GM12878 (cell line): ENCODE measurements at regions not wholly inside any gene's neighbourhood (a gene's known extent, or its start where the extent isn't known, plus 50 kb on each side); places are given as distances from the start of the nearest gene placed in this dataset.

Experiments
- ATAC-seq: fragments of 200-7000 bp; cut with Tn5 transposase; 3 replicates; pipeline ENCODE4 v1.9.1; 2020; ENCODE audit warnings: mild to moderate bottlenecking, moderate library complexity
- BruUV-seq: library from RNA; stranded (reverse); fragments of 400-500 nt; replicated peaks from 2 replicates; lab custom pipeline; 2021; lab: Mats Ljungman, UMichigan
- CTCF ChIA-PET: fragments of 300-600 bp; sonication (Branson Sonifier 250); formaldehyde crosslinking; extraction: SDS; loops from one replicate; lab custom pipeline; 2021; ENCODE audit warnings: inconsistent platforms; lab: Yijun Ruan, JAX
- POLR2A ChIA-PET: fragments of 350-600 bp; formaldehyde crosslinking; extraction: SDS; loops from one replicate; lab custom pipeline; 2021; ENCODE audit warnings: inconsistent platforms; lab: Charles Lee
- RAD21 ChIA-PET: fragments of 300-600 bp; sonication (Branson Sonifier 250); formaldehyde crosslinking; loops from one replicate; lab custom pipeline; 2023; ENCODE audit warnings: antibody characterized with exemption; ENCODE audit not compliant: unreplicated experiment; lab: Charles Lee
- SMC1A ChIA-PET: fragments of 300-600 bp; sonication (Branson Sonifier 250); formaldehyde crosslinking; loops from one replicate; lab custom pipeline; 2023; ENCODE audit not compliant: unreplicated experiment, uncharacterized antibody; lab: Charles Lee
- DNase-seq: peaks from one replicate; pipeline ENCODE4 v3.0.0-alpha.2; 2011; ENCODE audit warnings: low read depth, low spot score
- FAIRE-seq: peaks from 3 replicates; lab custom pipeline; 2011; peaks lifted over from hg19 to GRCh38; lab: Jason Lieb, UNC
- H2AFZ ChIP-seq: 2 replicates; pipeline ENCODE4 v1.6.0; 2011; ENCODE audit warnings: low read depth, low read length, control low read depth; ENCODE audit not compliant: control insufficient read depth
- H3K27ac ChIP-seq: 2 replicates; pipeline ENCODE4 v1.5.1; 2011; ENCODE audit warnings: control low read depth; ENCODE audit not compliant: control insufficient read depth, insufficient read depth
- H3K27me3 ChIP-seq, 2 experiments: replicated peaks in 1 of 2; 2 replicates each; pipeline versions ENCODE4 v1.6.0 to v1.6.1; 2011; ENCODE audit warnings: low read length in 1 of 2; ENCODE audit not compliant: control insufficient read depth in 2 of 2, insufficient read depth in 2 of 2
- H3K36me3 ChIP-seq, 2 experiments: 2 replicates each; pipeline ENCODE4 v1.5.1; 2011; ENCODE audit warnings: low read length in 1 of 2; ENCODE audit not compliant: control insufficient read depth in 2 of 2, insufficient read depth in 2 of 2
- H3K4me1 ChIP-seq: 2 replicates; pipeline ENCODE4 v1.6.1; 2011; ENCODE audit warnings: mild to moderate bottlenecking, low read length, moderate library complexity, mixed read lengths; ENCODE audit not compliant: control insufficient read depth, insufficient read depth
- H3K4me2 ChIP-seq: 2 replicates; pipeline ENCODE4 v1.6.0; 2011; ENCODE audit warnings: control low read depth; ENCODE audit not compliant: control insufficient read depth, insufficient read depth
- H3K4me3 ChIP-seq: fragments of 200-600 bp; sonication (generic); 2 replicates; pipeline ENCODE4 v1.5.1; 2016
- H3K79me2 ChIP-seq: 2 replicates; pipeline ENCODE4 v1.6.0; 2011; ENCODE audit warnings: low read length; ENCODE audit not compliant: control insufficient read depth, insufficient read depth
- H3K9ac ChIP-seq: 2 replicates; pipeline ENCODE4 v1.8.0; 2011; ENCODE audit warnings: low read length, control low read depth, mixed read lengths; ENCODE audit not compliant: control insufficient read depth, insufficient read depth
- H3K9me3 ChIP-seq: replicated peaks from 3 replicates; pipeline ENCODE4 v1.5.1; 2011; ENCODE audit warnings: mild to moderate bottlenecking, low read length; ENCODE audit not compliant: control insufficient read depth, insufficient read depth
- H4K20me1 ChIP-seq: 2 replicates; pipeline ENCODE4 v1.6.0; 2011; ENCODE audit not compliant: control insufficient read depth, insufficient read depth
- IKZF1 ChIP-seq: fragments of 450-650 bp; conservative IDR thresholded peaks from 2 replicates; pipeline ENCODE4 v1.6.1; 2017; ENCODE audit warnings: antibody characterized with exemption, mild to moderate bottlenecking
- JUND ChIP-seq: IDR thresholded peaks from 2 replicates; pipeline ENCODE4 v1.6.1; 2012; ENCODE audit warnings: low read depth, mild to moderate bottlenecking, low read length, improper control_type of control experiment, moderate library complexity
- WGBS: methylation state at CpG from one replicate; pipeline ENCODE4 v1.1.6; 2016; ENCODE audit warnings: low lambda C conversion rate; ENCODE audit not compliant: insufficient replicate concordance, insufficient coverage; ENCODE audit errors: missing lambda C conversion rate; 5-methylcytosine and 5-hydroxymethylcytosine counted together
- in situ Hi-C: fragments of 300-500 bp; cut with MboI; formaldehyde crosslinking; loops from 9 replicates; pipeline ENCODE4 v1.14.3; 2018; ENCODE audit warnings: mixed read lengths
- intact Hi-C: fragments of 100-400 bp; cut with micrococcal nuclease; formaldehyde crosslinking; loops from one replicate; pipeline ENCODE4 v1.14.2; 2022; ENCODE audit not compliant: unreplicated experiment
- TF ChIP-seq, protein P1 (sequence below): fragments of 450-650 bp; formaldehyde crosslinking; IDR thresholded peaks from 2 replicates; pipeline ENCODE4 v1.5.0; 2022; ENCODE audit warnings: mild to moderate bottlenecking, missing genetic modification characterization
- TF ChIP-seq, protein P2 (sequence below): IDR thresholded peaks from 2 replicates; pipeline ENCODE4 v1.6.1; 2011; ENCODE audit warnings: borderline replicate concordance, low read depth, mild to moderate bottlenecking, moderate library complexity, low read length; ENCODE audit not compliant: insufficient read depth, poor library complexity, severe bottlenecking

DNA sequence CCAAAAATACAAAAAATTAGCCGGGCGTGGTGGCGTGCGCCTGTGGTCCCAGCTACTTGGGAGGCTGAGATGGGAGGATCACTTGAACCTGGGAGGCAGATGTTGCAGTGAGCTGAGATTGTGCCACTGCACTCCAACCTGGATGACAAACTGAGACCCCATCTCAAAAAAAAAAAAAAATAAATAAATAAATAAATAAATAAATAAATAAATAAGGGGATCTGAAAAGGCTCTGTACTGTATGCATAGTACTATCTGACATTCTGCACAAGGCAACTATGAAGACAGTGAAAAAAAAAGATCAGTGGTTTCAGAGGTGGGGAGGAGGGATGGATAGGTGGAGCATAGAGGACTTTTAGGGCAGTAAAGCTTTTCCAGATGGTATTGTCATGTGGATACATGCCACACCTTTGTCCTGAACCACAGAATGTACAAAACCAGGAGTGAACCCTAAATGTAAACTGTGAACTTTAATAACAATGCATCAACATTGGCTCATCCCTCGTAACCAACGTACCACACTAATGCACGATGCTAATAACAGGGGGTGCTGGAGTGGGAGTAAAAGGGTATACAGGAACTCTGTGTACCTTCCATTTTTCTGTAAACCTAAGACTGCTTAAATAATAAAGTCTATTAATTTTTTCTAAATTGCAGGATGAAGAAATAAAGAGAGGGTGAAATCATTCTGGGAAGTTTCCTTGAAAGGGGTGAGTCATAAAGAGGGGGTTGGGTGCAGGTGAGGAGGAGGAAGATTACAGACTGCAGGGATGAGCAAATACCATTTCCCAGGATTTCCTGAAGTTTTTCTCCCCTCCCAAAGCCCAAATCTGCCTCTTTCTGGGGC, 155.8 kb upstream of the SDK2 start:
- intact Hi-C loops, result no loop called here
- H3K36me3 ChIP-seq, result no peaks in the 10 kb centered on the region
- no peaks in the 10 kb centered on the region for H4K20me1 ChIP-seq
- H2AFZ ChIP-seq, result no peak overlapping the region
- no peaks in the 10 kb centered on the region for H3K9me3 ChIP-seq
- SMC1A ChIA-PET, result no interaction called here
- DNase-seq (no peak), FAIRE-seq (no peak), ATAC-seq (no peak)
- H3K79me2 ChIP-seq, result no peaks in the 10 kb centered on the region
- H3K9ac ChIP-seq, result no peak overlapping the region
- WGBS, result 67% methylated on average over 7 of the region's 7 CpGs
- no TSS peak for BruUV-seq
- CTCF ChIA-PET, result no interaction called here
- TF ChIP-seq JUND (no peak), IKZF1 (no peak)
- TF ChIP-seq, protein P1, sequence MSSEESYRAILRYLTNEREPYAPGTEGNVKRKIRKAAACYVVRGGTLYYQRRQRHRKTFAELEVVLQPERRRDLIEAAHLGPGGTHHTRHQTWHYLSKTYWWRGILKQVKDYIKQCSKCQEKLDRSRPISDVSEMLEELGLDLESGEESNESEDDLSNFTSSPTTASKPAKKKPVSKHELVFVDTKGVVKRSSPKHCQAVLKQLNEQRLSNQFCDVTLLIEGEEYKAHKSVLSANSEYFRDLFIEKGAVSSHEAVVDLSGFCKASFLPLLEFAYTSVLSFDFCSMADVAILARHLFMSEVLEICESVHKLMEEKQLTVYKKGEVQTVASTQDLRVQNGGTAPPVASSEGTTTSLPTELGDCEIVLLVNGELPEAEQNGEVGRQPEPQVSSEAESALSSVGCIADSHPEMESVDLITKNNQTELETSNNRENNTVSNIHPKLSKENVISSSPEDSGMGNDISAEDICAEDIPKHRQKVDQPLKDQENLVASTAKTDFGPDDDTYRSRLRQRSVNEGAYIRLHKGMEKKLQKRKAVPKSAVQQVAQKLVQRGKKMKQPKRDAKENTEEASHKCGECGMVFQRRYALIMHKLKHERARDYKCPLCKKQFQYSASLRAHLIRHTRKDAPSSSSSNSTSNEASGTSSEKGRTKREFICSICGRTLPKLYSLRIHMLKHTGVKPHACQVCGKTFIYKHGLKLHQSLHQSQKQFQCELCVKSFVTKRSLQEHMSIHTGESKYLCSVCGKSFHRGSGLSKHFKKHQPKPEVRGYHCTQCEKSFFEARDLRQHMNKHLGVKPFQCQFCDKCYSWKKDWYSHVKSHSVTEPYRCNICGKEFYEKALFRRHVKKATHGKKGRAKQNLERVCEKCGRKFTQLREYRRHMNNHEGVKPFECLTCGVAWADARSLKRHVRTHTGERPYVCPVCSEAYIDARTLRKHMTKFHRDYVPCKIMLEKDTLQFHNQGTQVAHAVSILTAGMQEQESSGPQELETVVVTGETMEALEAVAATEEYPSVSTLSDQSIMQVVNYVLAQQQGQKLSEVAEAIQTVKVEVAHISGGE (CRISPR knock-in tag), result no peak
- TF ChIP-seq, protein P2, sequence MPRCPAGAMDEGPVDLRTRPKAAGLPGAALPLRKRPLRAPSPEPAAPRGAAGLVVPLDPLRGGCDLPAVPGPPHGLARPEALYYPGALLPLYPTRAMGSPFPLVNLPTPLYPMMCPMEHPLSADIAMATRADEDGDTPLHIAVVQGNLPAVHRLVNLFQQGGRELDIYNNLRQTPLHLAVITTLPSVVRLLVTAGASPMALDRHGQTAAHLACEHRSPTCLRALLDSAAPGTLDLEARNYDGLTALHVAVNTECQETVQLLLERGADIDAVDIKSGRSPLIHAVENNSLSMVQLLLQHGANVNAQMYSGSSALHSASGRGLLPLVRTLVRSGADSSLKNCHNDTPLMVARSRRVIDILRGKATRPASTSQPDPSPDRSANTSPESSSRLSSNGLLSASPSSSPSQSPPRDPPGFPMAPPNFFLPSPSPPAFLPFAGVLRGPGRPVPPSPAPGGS, result no peak
- no peak overlapping the region for H3K27ac ChIP-seq
- POLR2A ChIA-PET, result no interaction called here
- H3K27me3 ChIP-seq, result no peaks in the 10 kb centered on the region
- H3K4me3 ChIP-seq, result no peak overlapping the region
- RAD21 ChIA-PET, result no interaction called here
- in situ Hi-C loops, result no loop called here
- no peak overlapping the region for H3K4me2 ChIP-seq
- no peaks in the 10 kb centered on the region for H3K4me1 ChIP-seq
